HepG2 (cell line): ENCODE measurements at regions not wholly inside any gene's neighbourhood (a gene's known extent, or its start where the extent isn't known, plus 50 kb on each side); places are given as distances from the start of the nearest gene placed in this dataset.

Experiments used
- ATAC-seq: fragments of 200-7000 bp; cut with Tn5 transposase; 3 replicates; pipeline ENCODE4 v1.9.1; 2020; ENCODE audit warnings: mild to moderate bottlenecking, moderate library complexity
- BruUV-seq: library from RNA; stranded (reverse); fragments of 400-500 nt; replicated peaks from 2 replicates; lab custom pipeline; 2021; lab: Mats Ljungman, UMichigan
- CTCF ChIA-PET: fragments of 300-600 bp; formaldehyde crosslinking; extraction: SDS; loops from one replicate; lab custom pipeline; 2021; ENCODE audit warnings: low total read pairs, inconsistent platforms, low intra/inter-chr PET ratio; lab: Yijun Ruan, JAX
- POLR2A ChIA-PET: fragments of 350-600 bp; sonication (Branson Sonifier 250); formaldehyde crosslinking; loops from one replicate; lab custom pipeline; 2020; ENCODE audit warnings: antibody characterized with exemption, inconsistent platforms; lab: Yijun Ruan, JAX
- DNase-seq: peaks from one replicate; pipeline ENCODE4 v3.0.0-alpha.2; 2015; ENCODE audit warnings: low spot score
- FAIRE-seq: peaks from 3 replicates; lab custom pipeline; 2011; peaks lifted over from hg19 to GRCh38; lab: Jason Lieb, UNC
- H2AFZ ChIP-seq: one replicate; pipeline ENCODE4 v1.6.1; 2011; ENCODE audit warnings: low read length, inconsistent platforms
- H3K27ac ChIP-seq: fragments of 300-600 bp; 3 replicates; pipeline ENCODE4 v1.8.0; 2011; ENCODE audit warnings: mixed run types, mild to moderate bottlenecking, mixed read lengths, low read length, inconsistent platforms; ENCODE audit not compliant: insufficient read depth; ENCODE audit errors: extremely low read length
- H3K27me3 ChIP-seq, 2 experiments: fragments of 200-600 bp in 1 of 2; 2 replicates in 1 of 2; 3 replicates in 1 of 2; pipeline versions ENCODE4 v1.6.0 to v1.8.0; 2011; ENCODE audit warnings: low read length in 2 of 2, mild to moderate bottlenecking in 2 of 2, moderate library complexity in 2 of 2, inconsistent platforms in 1 of 2; ENCODE audit not compliant: insufficient read depth in 2 of 2, control insufficient read depth in 1 of 2
- H3K36me3 ChIP-seq, 2 experiments: fragments of 200-600 bp in 1 of 2; replicated peaks in 1 of 2; 2 replicates in 1 of 2; 3 replicates in 1 of 2; pipeline versions ENCODE4 v1.5.1 to v1.8.0; 2011; ENCODE audit warnings: low read length in 2 of 2, inconsistent platforms in 1 of 2; ENCODE audit not compliant: insufficient read depth in 2 of 2, control insufficient read depth in 1 of 2
- H3K4me1 ChIP-seq: 2 replicates; pipeline ENCODE4 v1.5.1; 2012; ENCODE audit warnings: low read length, inconsistent platforms; ENCODE audit not compliant: insufficient read depth
- H3K4me2 ChIP-seq: 2 replicates; pipeline ENCODE4 v1.6.0; 2011; ENCODE audit warnings: low read depth, low read length, inconsistent platforms
- H3K4me3 ChIP-seq, 3 experiments: fragments of 200-600 bp in 1 of 3; sonication (generic), shearing (Covaris generic) in 1 of 3; replicated peaks in 1 of 3; 2 replicates each; pipeline ENCODE4 v1.5.1; 2011 to 2016; ENCODE audit warnings: low read length in 3 of 3, inconsistent platforms in 2 of 3, low read depth in 2 of 3, mild to moderate bottlenecking in 2 of 3, control low read depth in 1 of 3, mixed read lengths in 1 of 3; ENCODE audit not compliant: insufficient read depth in 1 of 3
- H3K79me2 ChIP-seq: one replicate; pipeline ENCODE4 v1.6.1; 2011; ENCODE audit warnings: low read length, inconsistent platforms; ENCODE audit not compliant: insufficient read depth
- H3K9ac ChIP-seq: 2 replicates; pipeline ENCODE4 v1.6.0; 2011; ENCODE audit warnings: mild to moderate bottlenecking, low read depth, low read length, inconsistent platforms; ENCODE audit not compliant: insufficient read depth
- H3K9me3 ChIP-seq: 2 replicates; pipeline ENCODE4 v1.5.1; 2012; ENCODE audit warnings: mild to moderate bottlenecking, low read length
- H4K20me1 ChIP-seq: 2 replicates; pipeline ENCODE4 v1.6.0; 2011; ENCODE audit warnings: inconsistent platforms, mild to moderate bottlenecking, low read length, moderate library complexity; ENCODE audit not compliant: insufficient read depth
- CCDC6 ChIP-seq: sonication (generic); formaldehyde crosslinking; IDR thresholded peaks from 2 replicates; pipeline ENCODE4 v1.8.1; 2022; ENCODE audit warnings: mild to moderate bottlenecking, missing genetic modification reagents, moderate library complexity
- CREBL2 ChIP-seq: sonication (generic); formaldehyde crosslinking; IDR thresholded peaks from 2 replicates; pipeline ENCODE4 v1.8.1; 2023; ENCODE audit warnings: missing genetic modification reagents, mild to moderate bottlenecking, borderline replicate concordance
- HBP1 ChIP-seq: IDR thresholded peaks from 2 replicates; pipeline ENCODE4 v1.6.1; 2016; ENCODE audit warnings: low read depth, control low read depth
- HOXA9 ChIP-seq: sonication (generic); formaldehyde crosslinking; IDR thresholded peaks from 2 replicates; pipeline ENCODE4 v1.8.1; 2022; ENCODE audit warnings: missing genetic modification reagents, mild to moderate bottlenecking, moderate library complexity, borderline replicate concordance
- KLF6 ChIP-seq: IDR thresholded peaks from 2 replicates; pipeline ENCODE4 v1.8.0; 2016; ENCODE audit warnings: missing biosample characterization, missing genetic modification reagents
- NFE2L1 ChIP-seq: sonication (generic); formaldehyde crosslinking; IDR thresholded peaks from 2 replicates; pipeline ENCODE4 v1.4.0; 2020; ENCODE audit warnings: missing genetic modification reagents, mild to moderate bottlenecking, borderline replicate concordance
- PHF20 ChIP-seq: sonication (generic); formaldehyde crosslinking; IDR thresholded peaks from 2 replicates; pipeline ENCODE4 v1.5.0; 2020; ENCODE audit warnings: mild to moderate bottlenecking, missing genetic modification reagents
- PREB ChIP-seq: sonication (generic); formaldehyde crosslinking; IDR thresholded peaks from 2 replicates; pipeline ENCODE4 v1.4.0; 2020; ENCODE audit warnings: missing genetic modification reagents
- SMAD1 ChIP-seq: sonication (generic); formaldehyde crosslinking; IDR thresholded peaks from 2 replicates; pipeline ENCODE4 v1.4.0; 2020; ENCODE audit warnings: missing genetic modification reagents, low read depth, mild to moderate bottlenecking, borderline replicate concordance
- ZNF264 ChIP-seq: sonication (generic); formaldehyde crosslinking; IDR thresholded peaks from 2 replicates; pipeline ENCODE4 v1.4.0; 2020; ENCODE audit warnings: missing genetic modification reagents
- ZNF703 ChIP-seq: sonication (generic); formaldehyde crosslinking; IDR thresholded peaks from 2 replicates; pipeline ENCODE4 v1.5.1; 2020; ENCODE audit warnings: missing genetic modification reagents, mild to moderate bottlenecking, moderate library complexity, borderline replicate concordance
- ZNF75D ChIP-seq: sonication (generic); formaldehyde crosslinking; IDR thresholded peaks from 2 replicates; pipeline ENCODE4 v1.8.1; 2023; ENCODE audit warnings: missing genetic modification reagents, mild to moderate bottlenecking, borderline replicate concordance
- ZNF770 ChIP-seq: sonication (generic); formaldehyde crosslinking; IDR thresholded peaks from 2 replicates; pipeline ENCODE4 v1.5.0; 2020; ENCODE audit warnings: mild to moderate bottlenecking, missing genetic modification reagents
- ZNF782 ChIP-seq: sonication (generic); formaldehyde crosslinking; IDR thresholded peaks from 2 replicates; pipeline ENCODE4 v1.4.0; 2020; ENCODE audit warnings: missing genetic modification reagents, mild to moderate bottlenecking, borderline replicate concordance
- ZSCAN12 ChIP-seq: sonication (generic); formaldehyde crosslinking; IDR thresholded peaks from 2 replicates; pipeline ENCODE4 v1.9.0; 2021; ENCODE audit warnings: mild to moderate bottlenecking, missing genetic modification reagents
- WGBS: methylation state at CpG from one replicate; pipeline ENCODE4 v1.1.6; 2017; ENCODE audit warnings: low lambda C conversion rate; 5-methylcytosine and 5-hydroxymethylcytosine counted together
- in situ Hi-C: cut with HindIII; loops from 2 replicates; pipeline ENCODE4 v1.10.0; 2017; ENCODE audit warnings: low pct_unique_long_range_greater_than_20kb; ENCODE audit not compliant: extremely low pct_ligation_motif_present
- intact Hi-C: fragments of 100-400 bp; cut with micrococcal nuclease; formaldehyde crosslinking; loops from one replicate; pipeline ENCODE4 v1.10.0; 2022; ENCODE audit not compliant: unreplicated experiment
- TF ChIP-seq, protein P1 (sequence below): sonication (generic); formaldehyde crosslinking; IDR thresholded peaks from 2 replicates; pipeline ENCODE4 v1.4.0; 2020; ENCODE audit warnings: low read depth, mild to moderate bottlenecking, missing genetic modification reagents
- TF ChIP-seq, protein P2 (sequence below): sonication (generic); formaldehyde crosslinking; conservative IDR thresholded peaks from 2 replicates; pipeline ENCODE4 v1.8.0; 2022; ENCODE audit warnings: mild to moderate bottlenecking, moderate library complexity, missing genetic modification reagents

DNA sequence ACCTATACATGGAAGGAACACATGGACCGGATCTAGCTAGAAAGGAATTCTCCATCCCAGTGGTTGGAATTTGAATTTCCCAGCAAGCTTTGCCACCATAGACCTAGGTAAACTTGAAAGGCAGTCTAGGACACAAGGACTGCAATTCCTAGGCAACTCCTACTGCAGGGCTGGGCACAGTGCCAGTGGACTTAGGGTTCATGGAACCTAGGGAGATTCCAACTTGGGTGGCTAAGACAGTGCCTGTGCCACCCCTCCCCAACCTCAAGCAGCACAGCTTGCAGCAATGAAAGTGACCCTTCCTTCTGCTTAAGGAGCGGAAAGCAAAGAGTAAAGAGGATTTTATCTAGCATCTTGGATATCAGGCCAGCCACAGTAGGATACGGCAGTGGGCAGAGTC, 663.3 kb downstream of the ELAVL2 start:
- FAIRE-seq (no peak), ATAC-seq (no peak)
- CTCF ChIA-PET: no interaction called here
- H3K27me3 ChIP-seq: no peaks in the 10 kb centered on the region
- no peak for TF ChIP-seq CREBL2 (CRISPR knock-in tag)
- TF ChIP-seq ZNF770 (CRISPR knock-in tag): no peak
- TF ChIP-seq SMAD1 (CRISPR knock-in tag): no peak
- no peak for TF ChIP-seq KLF6
- no peak for TF ChIP-seq HOXA9 (CRISPR knock-in tag)
- TF ChIP-seq CCDC6 (CRISPR knock-in tag): no peak
- TF ChIP-seq, protein P1, sequence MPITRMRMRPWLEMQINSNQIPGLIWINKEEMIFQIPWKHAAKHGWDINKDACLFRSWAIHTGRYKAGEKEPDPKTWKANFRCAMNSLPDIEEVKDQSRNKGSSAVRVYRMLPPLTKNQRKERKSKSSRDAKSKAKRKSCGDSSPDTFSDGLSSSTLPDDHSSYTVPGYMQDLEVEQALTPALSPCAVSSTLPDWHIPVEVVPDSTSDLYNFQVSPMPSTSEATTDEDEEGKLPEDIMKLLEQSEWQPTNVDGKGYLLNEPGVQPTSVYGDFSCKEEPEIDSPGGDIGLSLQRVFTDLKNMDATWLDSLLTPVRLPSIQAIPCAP (CRISPR knock-in tag): no peak
- no peak for TF ChIP-seq ZNF75D (CRISPR knock-in tag)
- no peak for TF ChIP-seq ZNF782
- TF ChIP-seq ZNF703: no peak
- TF ChIP-seq NFE2L1 (CRISPR knock-in tag): no peak
- no peak for TF ChIP-seq PREB (CRISPR knock-in tag)
- TF ChIP-seq PHF20 (CRISPR knock-in tag): no peak
- TF ChIP-seq, protein P2, sequence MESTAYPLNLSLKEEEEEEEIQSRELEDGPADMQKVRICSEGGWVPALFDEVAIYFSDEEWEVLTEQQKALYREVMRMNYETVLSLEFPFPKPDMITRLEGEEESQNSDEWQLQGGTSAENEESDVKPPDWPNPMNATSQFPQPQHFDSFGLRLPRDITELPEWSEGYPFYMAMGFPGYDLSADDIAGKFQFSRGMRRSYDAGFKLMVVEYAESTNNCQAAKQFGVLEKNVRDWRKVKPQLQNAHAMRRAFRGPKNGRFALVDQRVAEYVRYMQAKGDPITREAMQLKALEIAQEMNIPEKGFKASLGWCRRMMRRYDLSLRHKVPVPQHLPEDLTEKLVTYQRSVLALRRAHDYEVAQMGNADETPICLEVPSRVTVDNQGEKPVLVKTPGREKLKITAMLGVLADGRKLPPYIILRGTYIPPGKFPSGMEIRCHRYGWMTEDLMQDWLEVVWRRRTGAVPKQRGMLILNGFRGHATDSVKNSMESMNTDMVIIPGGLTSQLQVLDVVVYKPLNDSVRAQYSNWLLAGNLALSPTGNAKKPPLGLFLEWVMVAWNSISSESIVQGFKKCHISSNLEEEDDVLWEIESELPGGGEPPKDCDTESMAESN: no peak
- TF ChIP-seq ZSCAN12 (CRISPR knock-in tag): no peak
- TF ChIP-seq HBP1 (CRISPR knock-in tag): no peak
- TF ChIP-seq ZNF264 (CRISPR knock-in tag): no peak
- TF ChIP-seq, all 625 proteins: peak for 0
- no TSS peak for BruUV-seq
- Histone ChIP-seq H2AFZ (no peak overlapping the region), H3K4me1 (no peaks in the 10 kb centered on the region), H3K9ac (no peak overlapping the region), H3K4me3 (no peak overlapping the region), H3K36me3 (no peaks in the 10 kb centered on the region), H3K27ac (no peak overlapping the region), H3K4me2 (no peak overlapping the region), H3K9me3 (peaks cover 62% of the 10 kb centered on the region), H4K20me1 (no peaks in the 10 kb centered on the region), H3K79me2 (no peaks in the 10 kb centered on the region)
- no peak for DNase-seq
- POLR2A ChIA-PET: no interaction called here
- intact Hi-C loops (no loop called here), in situ Hi-C loops (no loop called here)
- 39% methylated on average over 2 of the region's 3 CpGs for WGBS
